Esophagus muscularis mucosa (tissue), 4 donors: ENCODE measurements at regions not wholly inside any gene's neighbourhood (a gene's known extent, or its start where the extent isn't known, plus 50 kb on each side); places are given as distances from the start of the nearest gene placed in this dataset.

Experiments used
- EP300 ChIP-seq: sonication (generic); formaldehyde crosslinking; IDR thresholded peaks from one replicate; pipeline ENCODE4 v1.6.1; 2017; ENCODE audit warnings: antibody characterized with exemption
- POLR2A ChIP-seq: fragments of 450-650 bp; IDR thresholded peaks from one replicate; pipeline ENCODE4 v1.6.1; 2017; ENCODE audit warnings: antibody characterized with exemption, moderate library complexity, mild to moderate bottlenecking, low read depth
- POLR2AphosphoS5 ChIP-seq, 2 donors: sonication (generic); formaldehyde crosslinking; IDR thresholded peaks; one replicate each; pipeline ENCODE4 v1.6.1; 2017; ENCODE audit warnings: antibody characterized with exemption in 2 of 2
- TF ChIP-seq, protein P1 (sequence below), 3 experiments: fragments of 200-600 bp in 2 of 3; fragments of 450-650 bp in 1 of 3; sonication (generic) in 2 of 3; IDR thresholded peaks; one replicate each; pipeline ENCODE4 v1.5.1; 2017 to 2019; ENCODE audit warnings: antibody characterized with exemption in 3 of 3, mild to moderate bottlenecking in 2 of 3, moderate library complexity in 1 of 3

DNA sequence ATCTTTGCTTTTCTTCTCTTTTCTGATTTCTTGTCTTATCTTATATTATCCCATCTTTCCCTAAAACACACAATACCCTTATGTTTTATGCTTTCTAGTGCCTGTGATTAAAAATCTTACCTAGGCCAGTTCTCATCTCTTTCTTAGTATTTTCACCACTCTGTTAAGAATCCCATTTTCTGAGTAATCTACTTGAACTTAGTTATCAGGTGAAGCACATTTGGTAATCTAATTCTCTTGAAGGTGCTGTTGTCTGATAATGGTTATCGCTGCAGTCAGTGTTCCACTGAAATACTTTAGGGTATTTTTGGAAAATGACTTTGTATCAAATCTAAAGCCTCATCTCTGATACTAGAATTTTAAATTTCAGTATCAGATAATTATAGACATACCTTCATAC, 192.5 kb upstream of the MAN1A1 start:
- TF ChIP-seq, protein P1, sequence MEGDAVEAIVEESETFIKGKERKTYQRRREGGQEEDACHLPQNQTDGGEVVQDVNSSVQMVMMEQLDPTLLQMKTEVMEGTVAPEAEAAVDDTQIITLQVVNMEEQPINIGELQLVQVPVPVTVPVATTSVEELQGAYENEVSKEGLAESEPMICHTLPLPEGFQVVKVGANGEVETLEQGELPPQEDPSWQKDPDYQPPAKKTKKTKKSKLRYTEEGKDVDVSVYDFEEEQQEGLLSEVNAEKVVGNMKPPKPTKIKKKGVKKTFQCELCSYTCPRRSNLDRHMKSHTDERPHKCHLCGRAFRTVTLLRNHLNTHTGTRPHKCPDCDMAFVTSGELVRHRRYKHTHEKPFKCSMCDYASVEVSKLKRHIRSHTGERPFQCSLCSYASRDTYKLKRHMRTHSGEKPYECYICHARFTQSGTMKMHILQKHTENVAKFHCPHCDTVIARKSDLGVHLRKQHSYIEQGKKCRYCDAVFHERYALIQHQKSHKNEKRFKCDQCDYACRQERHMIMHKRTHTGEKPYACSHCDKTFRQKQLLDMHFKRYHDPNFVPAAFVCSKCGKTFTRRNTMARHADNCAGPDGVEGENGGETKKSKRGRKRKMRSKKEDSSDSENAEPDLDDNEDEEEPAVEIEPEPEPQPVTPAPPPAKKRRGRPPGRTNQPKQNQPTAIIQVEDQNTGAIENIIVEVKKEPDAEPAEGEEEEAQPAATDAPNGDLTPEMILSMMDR (IDR thresholded peaks at IDR 0.05), result no peak
- TF ChIP-seq POLR2AphosphoS5 (IDR thresholded peaks at IDR 0.05) (no peak), EP300 (no peak), POLR2A (no peak)
